Heart left ventricle (tissue), 13 donors: ENCODE measurements at regions not wholly inside any gene's neighbourhood (a gene's known extent, or its start where the extent isn't known, plus 50 kb on each side); places are given as distances from the start of the nearest gene placed in this dataset.

Source experiments
- POLR2A ChIP-seq, 2 donors: fragments of 450-650 bp; IDR thresholded peaks; one replicate each; pipeline ENCODE4 v1.6.1; 2017; ENCODE audit warnings: antibody characterized with exemption in 2 of 2, mild to moderate bottlenecking in 2 of 2, moderate library complexity in 2 of 2
- TF ChIP-seq, protein P1 (sequence below), 12 donors: fragments of 200-600 bp; sonication (generic) in 4 of 12; IDR thresholded peaks; one replicate each; pipeline versions ENCODE4 v1.5.0 to v1.8.0; 2018 to 2022; ENCODE audit warnings: antibody characterized with exemption in 12 of 12, mild to moderate bottlenecking in 5 of 12
- donor health status: ischemic (EF 13 %, LVEDD 7.1; RV severe dilation, severe dysfunction).
- donor health status: DM: no; HTN: yes; CAD: no.
- donor health status: DM: no; HTN: no; CAD: no.
- donor health status: ischemic (EF 25% LVEDD 6.9; RV normal size, moderate dysfunction).
- donor health status: ischemic (EF 25% LVEDD 5.7; RV mildly dilated, moderate dysfunction).
- donor health status: ischemic (EF 35%, LVEDD 5.7; RV mildly dilated, moderate dysfunction).
- donor health status: nonischemic (EF 11% LVEDD 7.7; RV severe dilation, severe dysfunction).
- donor health status: DM: yes; HTN: yes; CAD: no.
- donor health status: PGD.
- donor health status: ischemic (EF 29% LVEDD 5.4; RV normal size, mild dysfunction).
- donor health status: nonischemic (EF 23%, LVEDD 6.1; RV moderate dilation, normal function).

DNA sequence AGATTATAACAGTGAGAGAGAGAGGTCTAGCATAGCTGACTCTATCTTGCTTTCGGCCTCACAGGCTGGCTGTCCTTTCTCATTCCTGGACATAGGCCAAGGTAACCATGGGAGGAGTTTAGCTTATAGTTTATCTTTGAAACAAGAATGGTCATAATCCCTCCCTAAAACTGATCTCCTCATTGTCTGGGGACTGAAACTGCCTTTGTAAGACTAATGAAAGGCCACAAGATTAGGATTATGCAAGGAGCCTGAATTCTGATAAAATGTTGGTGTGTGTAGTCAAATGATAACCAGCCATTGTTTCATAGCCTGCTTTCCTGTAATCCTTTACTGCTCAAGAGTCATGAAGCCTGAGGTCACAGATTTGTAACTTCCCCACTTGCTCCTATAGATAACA is 131.9 kb upstream of the LYPLAL1 start:
- TF ChIP-seq, protein P1, sequence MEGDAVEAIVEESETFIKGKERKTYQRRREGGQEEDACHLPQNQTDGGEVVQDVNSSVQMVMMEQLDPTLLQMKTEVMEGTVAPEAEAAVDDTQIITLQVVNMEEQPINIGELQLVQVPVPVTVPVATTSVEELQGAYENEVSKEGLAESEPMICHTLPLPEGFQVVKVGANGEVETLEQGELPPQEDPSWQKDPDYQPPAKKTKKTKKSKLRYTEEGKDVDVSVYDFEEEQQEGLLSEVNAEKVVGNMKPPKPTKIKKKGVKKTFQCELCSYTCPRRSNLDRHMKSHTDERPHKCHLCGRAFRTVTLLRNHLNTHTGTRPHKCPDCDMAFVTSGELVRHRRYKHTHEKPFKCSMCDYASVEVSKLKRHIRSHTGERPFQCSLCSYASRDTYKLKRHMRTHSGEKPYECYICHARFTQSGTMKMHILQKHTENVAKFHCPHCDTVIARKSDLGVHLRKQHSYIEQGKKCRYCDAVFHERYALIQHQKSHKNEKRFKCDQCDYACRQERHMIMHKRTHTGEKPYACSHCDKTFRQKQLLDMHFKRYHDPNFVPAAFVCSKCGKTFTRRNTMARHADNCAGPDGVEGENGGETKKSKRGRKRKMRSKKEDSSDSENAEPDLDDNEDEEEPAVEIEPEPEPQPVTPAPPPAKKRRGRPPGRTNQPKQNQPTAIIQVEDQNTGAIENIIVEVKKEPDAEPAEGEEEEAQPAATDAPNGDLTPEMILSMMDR (IDR thresholded peaks at IDR 0.05): no peak
- TF ChIP-seq POLR2A (IDR thresholded peaks at IDR 0.05): no peak
